ENCODE measurements at regions not wholly inside any gene's neighbourhood (a gene's known extent, or its start where the extent isn't known, plus 50 kb on each side); places are given as distances from the start of the nearest gene placed in this dataset.
"Not testable (repeated sequence)": the region's sequence is repeated elsewhere in the genome, so short reads cannot be mapped to it uniquely, and the experiment has no call there.

- Histone ChIP-seq H3K4me1 (peaks cover 0 to 41% (median 0%) of the 10 kb centered on the region in 10 experiments; a peak in 4 of 20 replicates), H4K20me1 (no peaks in the 10 kb centered on the region)
- no peak for TF ChIP-seq Cebpa-rat (IDR thresholded peaks at IDR 0.05)
Observed at GRCh38 chr5:96198356-96199058, 234.5 kb downstream of the PCSK1 start.

GRCh38 chr5:96197767-96198166, 235.3 kb downstream of the PCSK1 start:
- H3K27ac ChIP-seq: peak overlapping the region in 1 of 11 experiments; percentile 22; a peak in 1 of 22 replicates
- not testable (repeated sequence) for H3K9ac ChIP-seq; H3K27me3 ChIP-seq; H3K4me3 ChIP-seq; H4K20me1 ChIP-seq; H3K36me3 ChIP-seq; H3K9me3 ChIP-seq (replicated peaks in 1 of 11)
- peak overlapping the region in 2 of 11 experiments; percentile 20 to 73; a peak in 4 of 22 replicates for H3K4me2 ChIP-seq
- peaks cover 0 to 41% (median 0%) of the 10 kb centered on the region in 10 experiments; a peak in 4 of 20 replicates for H3K4me1 ChIP-seq

More at GRCh38 chr5:96198356-96199058, 234.5 kb downstream of the PCSK1 start:
- Histone ChIP-seq H3K36me3 (no peaks in the 10 kb centered on the region), H3K9me3 (replicated peaks in 1 of 11) (no peaks in the 10 kb centered on the region), H3K27ac (no peak overlapping the region), H3K9ac (no peak overlapping the region), H3K27me3 (no peaks in the 10 kb centered on the region), H3K4me2 (0 out of 22 replicates have a peak overlapping the region, but pooled peaks of 1 of the 11 experiments have one; percentile 73), H3K4me3 (no peak overlapping the region)

DNA sequence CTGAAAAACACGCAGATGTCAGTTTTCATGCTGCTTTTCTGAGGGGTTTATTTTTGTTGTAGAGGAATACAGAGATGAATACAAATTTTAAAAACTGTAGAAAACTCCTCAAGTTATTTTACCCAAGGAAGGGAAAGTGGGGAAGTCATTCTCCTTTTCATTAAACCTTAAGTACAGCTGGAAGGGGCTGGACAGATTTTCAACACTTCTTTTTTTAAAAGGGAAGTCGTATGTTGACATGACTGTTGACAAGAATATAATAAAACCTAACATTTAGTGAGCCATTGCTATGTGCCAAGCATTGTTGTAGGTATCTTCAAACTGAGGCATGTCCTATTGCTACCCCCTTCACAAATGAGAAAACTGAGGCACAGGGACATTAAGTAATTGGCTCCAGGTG, 235.7 kb upstream of the ELL2 start:
- Histone ChIP-seq H3K4me1 (peaks cover 0 to 41% (median 0%) of the 10 kb centered on the region in 10 experiments; a peak in 4 of 20 replicates), H3K27ac (peak overlapping the region in 1 of 11 experiments; percentile 22; a peak in 1 of 22 replicates), H3K4me2 (peak overlapping the region in 2 of 11 experiments; percentile 49 to 73; a peak in 4 of 22 replicates), H3K36me3 (no peaks in the 10 kb centered on the region), H3K9ac (no peak overlapping the region), H4K20me1 (no peaks in the 10 kb centered on the region), H3K4me3 (no peak overlapping the region), H3K27me3 (no peaks in the 10 kb centered on the region), H3K9me3 (replicated peaks in 1 of 11) (no peaks in the 10 kb centered on the region)
- TF ChIP-seq Cebpa-rat (IDR thresholded peaks at IDR 0.05): no peak

GRCh38 chr5:96196890-96197289, 235.2 kb upstream of the ELL2 start:
- H3K36me3 ChIP-seq: no peaks in the 10 kb centered on the region
- TF ChIP-seq Cebpa-rat (IDR thresholded peaks at IDR 0.05): no peak
- H3K27me3 ChIP-seq: no peaks in the 10 kb centered on the region
- no peak overlapping the region for H3K4me3 ChIP-seq
- H3K9ac ChIP-seq: no peak overlapping the region
- H4K20me1 ChIP-seq: no peaks in the 10 kb centered on the region
- peak overlapping the region in 2 of 11 experiments; percentile 49 to 73; a peak in 4 of 22 replicates for H3K4me2 ChIP-seq
- peaks cover 0 to 41% (median 0%) of the 10 kb centered on the region in 10 experiments; a peak in 4 of 20 replicates for H3K4me1 ChIP-seq
- H3K9me3 ChIP-seq (replicated peaks in 1 of 11): no peaks in the 10 kb centered on the region
- peak overlapping the region in 1 of 11 experiments; percentile 22; a peak in 1 of 22 replicates for H3K27ac ChIP-seq

DNA sequence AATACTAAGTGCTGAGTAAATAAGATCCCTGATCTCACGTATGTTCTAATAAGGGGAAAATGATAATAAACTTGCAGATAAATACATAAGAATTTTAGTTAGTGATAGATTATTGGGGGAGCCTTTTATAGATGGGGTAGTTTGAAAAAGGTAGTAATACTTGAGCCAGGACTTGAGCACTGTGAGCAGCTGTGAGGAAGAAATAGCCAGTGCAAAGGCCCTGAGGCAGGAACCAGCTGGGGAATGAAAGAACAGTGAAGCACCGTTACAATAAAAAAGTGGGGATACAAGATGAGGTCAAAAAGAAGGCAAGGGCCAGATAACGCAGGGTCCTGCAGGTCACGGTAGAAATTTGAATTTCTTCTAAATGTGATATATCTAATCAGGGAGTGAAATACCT, 234.8 kb upstream of the ELL2 start:
- peaks cover 0 to 41% (median 0%) of the 10 kb centered on the region in 10 experiments; a peak in 4 of 20 replicates for H3K4me1 ChIP-seq
- H3K4me2 ChIP-seq: peak overlapping the region in 2 of 11 experiments; percentile 49 to 73; a peak in 3 of 22 replicates
- no peaks in the 10 kb centered on the region for H3K9me3 ChIP-seq (replicated peaks in 1 of 11)
- no peak overlapping the region for H3K4me3 ChIP-seq
- H3K36me3 ChIP-seq: no peaks in the 10 kb centered on the region
- no peak overlapping the region for H3K9ac ChIP-seq
- no peaks in the 10 kb centered on the region for H4K20me1 ChIP-seq
- TF ChIP-seq Cebpa-rat (IDR thresholded peaks at IDR 0.05): no peak
- H3K27ac ChIP-seq: no peak overlapping the region
- no peaks in the 10 kb centered on the region for H3K27me3 ChIP-seq

DNA sequence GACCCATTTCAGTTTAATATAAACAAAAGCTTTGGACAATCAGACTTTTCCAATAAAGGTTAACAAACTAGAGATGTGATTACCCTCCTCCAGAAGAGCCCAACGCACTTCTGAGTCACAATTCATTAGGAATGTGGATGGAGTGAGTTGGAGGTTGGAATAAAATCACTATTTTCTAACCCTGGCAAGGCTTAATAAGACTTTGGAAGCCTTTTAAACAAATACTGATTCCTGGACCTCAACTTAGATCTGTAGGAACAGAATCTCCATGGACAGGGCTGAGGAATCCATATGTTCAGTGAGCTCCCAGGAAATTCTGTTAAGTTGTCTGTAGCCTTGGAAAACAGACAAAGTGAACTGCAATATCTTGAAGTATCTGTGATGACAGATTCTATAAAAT, 233.5 kb upstream of the ELL2 start:
- H3K4me1 ChIP-seq: peaks cover 0 to 29% (median 0%) of the 10 kb centered on the region in 10 experiments; a peak in 4 of 20 replicates

DNA sequence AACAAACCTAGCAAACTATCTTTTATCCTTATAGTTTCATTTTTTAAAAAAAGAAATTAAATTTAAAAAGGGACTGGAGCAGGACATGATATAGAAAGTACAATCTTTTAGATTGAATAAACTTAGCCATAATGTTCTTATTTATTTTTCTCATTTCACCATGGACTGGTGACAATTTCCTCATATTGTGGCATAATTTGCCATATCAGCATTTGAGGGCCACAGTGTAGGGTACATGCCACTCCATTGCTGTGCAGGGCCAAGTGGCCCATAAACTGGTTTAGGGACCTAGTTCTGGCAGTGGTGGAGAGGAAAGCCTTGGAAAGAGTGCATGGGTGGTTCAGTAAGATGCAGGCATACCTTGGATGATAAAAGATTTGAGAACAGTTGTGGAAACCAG, 232.9 kb upstream of the ELL2 start:
- Histone ChIP-seq H3K4me3 (no peak overlapping the region), H3K9me3 (replicated peaks in 1 of 11) (no peaks in the 10 kb centered on the region), H3K27ac (no peak overlapping the region), H3K4me1 (peaks cover 0 to 24% (median 0%) of the 10 kb centered on the region in 10 experiments; a peak in 4 of 20 replicates), H3K4me2 (no peak overlapping the region), H3K9ac (no peak overlapping the region), H3K36me3 (no peaks in the 10 kb centered on the region), H3K27me3 (no peaks in the 10 kb centered on the region), H4K20me1 (no peaks in the 10 kb centered on the region)
- no peak for TF ChIP-seq Cebpa-rat (IDR thresholded peaks at IDR 0.05)

More for the DNA sequence above, 233.5 kb upstream of the ELL2 start:
- H3K9ac ChIP-seq: no peak overlapping the region
- no peak overlapping the region for H3K27ac ChIP-seq
- TF ChIP-seq Cebpa-rat (IDR thresholded peaks at IDR 0.05): no peak
- H4K20me1 ChIP-seq: no peaks in the 10 kb centered on the region
- no peak overlapping the region for H3K4me2 ChIP-seq
- no peaks in the 10 kb centered on the region for H3K9me3 ChIP-seq (replicated peaks in 1 of 11)
- H3K27me3 ChIP-seq: no peaks in the 10 kb centered on the region
- no peak overlapping the region for H3K4me3 ChIP-seq
- no peaks in the 10 kb centered on the region for H3K36me3 ChIP-seq

DNA sequence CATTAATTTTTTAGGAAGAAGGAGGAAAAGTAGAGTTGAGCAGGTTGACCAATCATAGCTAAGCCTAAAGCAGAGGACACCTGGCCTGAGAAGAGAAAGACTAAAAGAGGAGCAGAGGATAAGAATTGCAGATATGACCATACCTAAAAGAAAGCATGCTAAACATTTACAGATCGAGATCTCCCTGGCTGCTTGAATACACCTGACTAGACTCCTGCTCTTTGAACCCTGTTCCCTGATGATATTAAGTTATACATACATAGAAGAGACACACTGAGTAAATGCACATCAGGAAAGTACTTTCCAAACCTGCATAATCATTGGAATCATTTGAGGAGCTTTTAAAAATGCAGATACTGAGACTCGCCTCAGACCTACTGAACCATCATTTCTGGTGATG, 232.3 kb upstream of the ELL2 start:
- H3K9ac ChIP-seq: no peak overlapping the region
- no peak overlapping the region for H3K4me2 ChIP-seq
- H3K27me3 ChIP-seq: no peaks in the 10 kb centered on the region
- H3K4me1 ChIP-seq: peaks cover 0 to 18% (median 0%) of the 10 kb centered on the region in 10 experiments; a peak in 4 of 20 replicates
- no peak for TF ChIP-seq Cebpa-rat (IDR thresholded peaks at IDR 0.05)
- no peaks in the 10 kb centered on the region for H3K36me3 ChIP-seq
- H3K4me3 ChIP-seq: no peak overlapping the region
- no peaks in the 10 kb centered on the region for H3K9me3 ChIP-seq (replicated peaks in 1 of 11)
- H4K20me1 ChIP-seq: no peaks in the 10 kb centered on the region
- H3K27ac ChIP-seq: no peak overlapping the region

DNA sequence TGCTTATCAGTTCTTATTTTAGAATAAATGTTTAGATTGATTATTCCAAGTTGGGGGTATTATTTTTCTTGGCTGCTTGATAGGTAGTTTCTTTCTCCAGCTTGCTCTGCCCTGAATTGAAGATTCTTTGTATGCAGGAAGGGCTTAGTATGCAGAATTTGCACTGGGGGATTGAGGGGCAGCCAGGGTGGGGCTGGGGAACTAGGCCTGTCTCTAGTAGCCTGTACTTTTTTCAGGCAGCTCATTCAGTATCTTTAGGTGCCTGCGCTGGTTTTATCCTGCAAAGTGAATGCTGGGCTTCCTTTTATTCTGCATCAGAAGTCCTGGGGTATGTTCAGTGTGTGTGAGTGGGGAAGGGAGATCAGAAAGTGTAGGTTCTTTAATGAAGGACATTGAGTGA, 228.3 kb upstream of the ELL2 start:
- Histone ChIP-seq H3K9ac (no peak overlapping the region), H3K27ac (no peak overlapping the region)

More for the DNA sequence above, 228.3 kb upstream of the ELL2 start:
- Histone ChIP-seq H3K36me3 (no peaks in the 10 kb centered on the region), H3K27me3 (no peaks in the 10 kb centered on the region), H3K9me3 (replicated peaks in 1 of 11) (peaks cover 0 to 8% (median 0%) of the 10 kb centered on the region in 11 experiments; a peak in 3 of 22 replicates), H3K4me1 (no peaks in the 10 kb centered on the region), H3K4me3 (no peak overlapping the region), H3K4me2 (no peak overlapping the region), H4K20me1 (no peaks in the 10 kb centered on the region)
- no peak for TF ChIP-seq Cebpa-rat (IDR thresholded peaks at IDR 0.05)
